IPS DF 6.9 (cell line): ENCODE measurements at regions not wholly inside any gene's neighbourhood (a gene's known extent, or its start where the extent isn't known, plus 50 kb on each side); places are given as distances from the start of the nearest gene placed in this dataset.
A peak's percentile ranks its signal among the peaks of the same experiment; 100 is the strongest.

ENCODE experiments used
- DNase-seq: peaks from one replicate; pipeline ENCODE4 v3.0.0-alpha.2; 2013; ENCODE audit warnings: low read depth, low spot score
- H3K27ac ChIP-seq: one replicate; pipeline ENCODE4 v1.5.1; 2013; ENCODE audit warnings: low read length, control low read depth
- H3K27me3 ChIP-seq: 2 replicates; pipeline ENCODE4 v1.6.1; 2013; ENCODE audit warnings: mild to moderate bottlenecking, low read length; ENCODE audit not compliant: control insufficient read depth, insufficient read depth
- H3K36me3 ChIP-seq: 2 replicates; pipeline ENCODE4 v1.6.1; 2013; ENCODE audit warnings: low read length; ENCODE audit not compliant: control insufficient read depth, insufficient read depth
- H3K4me1 ChIP-seq: 2 replicates; pipeline ENCODE4 v1.6.1; 2013; ENCODE audit warnings: low read length; ENCODE audit not compliant: control insufficient read depth, insufficient read depth
- H3K4me3 ChIP-seq: 2 replicates; pipeline ENCODE4 v1.5.1; 2013; ENCODE audit warnings: mild to moderate bottlenecking, low read length
- H3K9me3 ChIP-seq: 2 replicates; pipeline ENCODE4 v1.6.1; 2013; ENCODE audit warnings: low read length, inconsistent platforms; ENCODE audit not compliant: control insufficient read depth, insufficient read depth
- WGBS: extraction: QIAGEN DNeasy Blood & Tissue Kit; methylation state at CpG from one replicate; pipeline ENCODE4 v1.1.7; 2013; ENCODE audit warnings: mixed read lengths, missing lambda C conversion rate; ENCODE audit not compliant: insufficient read length, insufficient coverage; 5-methylcytosine and 5-hydroxymethylcytosine counted together

GRCh38 chr1:34524783-34525182 is 230.1 kb upstream of the GJB5 start:
- Histone ChIP-seq H3K4me3 (no peak overlapping the region), H3K36me3 (no peaks in the 10 kb centered on the region), H3K9me3 (no peaks in the 10 kb centered on the region), H3K4me1 (no peaks in the 10 kb centered on the region), H3K27me3 (no peaks in the 10 kb centered on the region), H3K27ac (no peak overlapping the region)
- DNase-seq, result no peak

- H3K27me3 ChIP-seq, result no peaks in the 10 kb centered on the region
- H3K4me3 ChIP-seq, result no peak overlapping the region
- WGBS, result no CpG with 5 or more reads among the region's 12 CpGs
- H3K9me3 ChIP-seq, result no peaks in the 10 kb centered on the region
- H3K4me1 ChIP-seq, result no peaks in the 10 kb centered on the region
- H3K27ac ChIP-seq, result no peak overlapping the region
- no peaks in the 10 kb centered on the region for H3K36me3 ChIP-seq
- no peak for DNase-seq
Observed at GRCh38 chr1:34529935-34530859, 224.7 kb upstream of the GJB5 start.

- Histone ChIP-seq H3K27me3 (no peaks in the 10 kb centered on the region), H3K9me3 (no peaks in the 10 kb centered on the region)
Observed at GRCh38 chr1:34532113-34532512, 222.7 kb upstream of the GJB5 start.

GRCh38 chr1:34538481-34538880 is 216.4 kb upstream of the GJB5 start:
- DNase-seq, result no peak
- Histone ChIP-seq H3K27ac (no peak overlapping the region), H3K9me3 (no peaks in the 10 kb centered on the region), H3K4me3 (no peak overlapping the region), H3K36me3 (no peaks in the 10 kb centered on the region), H3K27me3 (no peaks in the 10 kb centered on the region), H3K4me1 (no peaks in the 10 kb centered on the region)

More at GRCh38 chr1:34532113-34532512, 222.7 kb upstream of the GJB5 start:
- no peak for DNase-seq
- no peak overlapping the region for H3K4me3 ChIP-seq
- no peaks in the 10 kb centered on the region for H3K4me1 ChIP-seq
- no peaks in the 10 kb centered on the region for H3K36me3 ChIP-seq
- H3K27ac ChIP-seq, result no peak overlapping the region
- no CpG with 5 or more reads among the region's 3 CpGs for WGBS

- no peak overlapping the region for H3K4me3 ChIP-seq
- H3K9me3 ChIP-seq, result no peaks in the 10 kb centered on the region
- H3K36me3 ChIP-seq, result no peaks in the 10 kb centered on the region
- H3K27me3 ChIP-seq, result no peaks in the 10 kb centered on the region
- H3K27ac ChIP-seq, result no peak overlapping the region
- WGBS, result no CpG with 5 or more reads among the region's 3 CpGs
- no peaks in the 10 kb centered on the region for H3K4me1 ChIP-seq
- DNase-seq, result peak; percentile 70
Observed at GRCh38 chr1:34547046-34547674, 207.7 kb upstream of the GJB5 start.

GRCh38 chr1:34549199-34549598 is 205.6 kb upstream of the GJB5 start:
- DNase-seq, result peak; percentile 13
- Histone ChIP-seq H3K4me1 (no peaks in the 10 kb centered on the region), H3K27ac (no peak overlapping the region), H3K27me3 (no peaks in the 10 kb centered on the region), H3K9me3 (no peaks in the 10 kb centered on the region), H3K4me3 (no peak overlapping the region), H3K36me3 (no peaks in the 10 kb centered on the region)
- no CpG with 5 or more reads among the region's 5 CpGs for WGBS

GRCh38 chr1:34578306-34578705 is 176.5 kb upstream of the GJB5 start:
- H3K27ac ChIP-seq, result no peak overlapping the region
- H3K36me3 ChIP-seq, result no peaks in the 10 kb centered on the region
- H3K27me3 ChIP-seq, result no peaks in the 10 kb centered on the region
- H3K4me3 ChIP-seq, result no peak overlapping the region
- no CpG with 5 or more reads among the region's 3 CpGs for WGBS
- no peak for DNase-seq
- no peaks in the 10 kb centered on the region for H3K4me1 ChIP-seq
- H3K9me3 ChIP-seq, result no peaks in the 10 kb centered on the region

GRCh38 chr1:34582356-34582755 is 172.5 kb upstream of the GJB5 start:
- Histone ChIP-seq H3K4me3 (no peak overlapping the region), H3K36me3 (no peaks in the 10 kb centered on the region), H3K4me1 (no peaks in the 10 kb centered on the region), H3K9me3 (no peaks in the 10 kb centered on the region), H3K27ac (no peak overlapping the region), H3K27me3 (no peaks in the 10 kb centered on the region)
- no CpG with 5 or more reads among the region's 2 CpGs for WGBS
- DNase-seq, result no peak

- Histone ChIP-seq H3K27me3 (no peaks in the 10 kb centered on the region), H3K9me3 (no peaks in the 10 kb centered on the region), H3K4me1 (0 out of 2 replicates have a peak, but pooled peaks cover 3% of the 10 kb centered on the region), H3K4me3 (no peak overlapping the region), H3K27ac (no peak overlapping the region), H3K36me3 (no peaks in the 10 kb centered on the region)
- DNase-seq, result no peak
- WGBS, result no CpG with 5 or more reads among the region's 2 CpGs
Observed at GRCh38 chr1:34587761-34588160, 167.1 kb upstream of the GJB5 start.

GRCh38 chr1:34590211-34590623 is 164.6 kb upstream of the GJB5 start:
- WGBS, result no CpG with 5 or more reads among the region's 4 CpGs
- Histone ChIP-seq H3K9me3 (no peaks in the 10 kb centered on the region), H3K27ac (no peak overlapping the region), H3K27me3 (no peaks in the 10 kb centered on the region), H3K4me1 (peaks cover 6% of the 10 kb centered on the region), H3K36me3 (no peaks in the 10 kb centered on the region), H3K4me3 (no peak overlapping the region)
- DNase-seq, result peak; percentile 48
